Neural cell (in vitro differentiated cells): ENCODE measurements at regions not wholly inside any gene's neighbourhood (a gene's known extent, or its start where the extent isn't known, plus 50 kb on each side); places are given as distances from the start of the nearest gene placed in this dataset.

Source experiments
- CTCF ChIP-seq: fragments of 450-650 bp; IDR thresholded peaks from 2 replicates; pipeline ENCODE4 v1.5.1; 2014; ENCODE audit warnings: antibody characterized with exemption, mild to moderate bottlenecking, moderate library complexity; ENCODE audit not compliant: poor library complexity, severe bottlenecking
- EP300 ChIP-seq: fragments of 450-650 bp; conservative IDR thresholded peaks from 2 replicates; pipeline ENCODE4 v1.6.1; 2014; ENCODE audit warnings: antibody characterized with exemption, mild to moderate bottlenecking, moderate library complexity; ENCODE audit not compliant: poor library complexity, severe bottlenecking
- EZH2 ChIP-seq: fragments of 200-600, 300-800 bp; shearing (Covaris generic), sonication (generic); IDR thresholded peaks from 2 replicates; pipeline ENCODE4 v1.6.1; 2014; ENCODE audit warnings: antibody characterized with exemption, low read length, borderline replicate concordance, mild to moderate bottlenecking; ENCODE audit not compliant: insufficient read depth, poor library complexity, severe bottlenecking
- POLR2AphosphoS5 ChIP-seq: IDR thresholded peaks from 2 replicates; pipeline ENCODE4 v1.6.1; 2012
- RAD21 ChIP-seq: fragments of 450-650 bp; conservative IDR thresholded peaks from 2 replicates; pipeline ENCODE4 v1.6.1; 2014; ENCODE audit warnings: antibody characterized with exemption, mild to moderate bottlenecking, moderate library complexity
- SMC3 ChIP-seq: fragments of 450-650 bp; conservative IDR thresholded peaks from 2 replicates; pipeline ENCODE4 v1.6.1; 2014; ENCODE audit warnings: antibody characterized with exemption, mild to moderate bottlenecking, moderate library complexity; ENCODE audit not compliant: poor library complexity
- TAF1 ChIP-seq: IDR thresholded peaks from 2 replicates; pipeline ENCODE4 v1.6.1; 2012; ENCODE audit warnings: low read depth

- TF ChIP-seq EP300 (no peak), CTCF (no peak), RAD21 (no peak), POLR2AphosphoS5 (no peak), EZH2 (no peak), SMC3 (no peak), TAF1 (no peak)
Measured at GRCh38 chr2:194564422-194564821, 1092.6 kb upstream of the SLC39A10 start.
